Liver (tissue), 3 donors: ENCODE measurements at regions not wholly inside any gene's neighbourhood (a gene's known extent, or its start where the extent isn't known, plus 50 kb on each side); places are given as distances from the start of the nearest gene placed in this dataset.

Source experiments
- EGR1 ChIP-seq, 2 donors: IDR thresholded peaks; 2 replicates each; pipeline ENCODE4 v1.6.1; 2016 to 2018; ENCODE audit warnings: antibody characterized with exemption in 2 of 2, low read depth in 2 of 2
- FOXA1 ChIP-seq: IDR thresholded peaks from 2 replicates; pipeline ENCODE4 v1.6.1; 2016; ENCODE audit warnings: antibody characterized with exemption
- GABPA ChIP-seq, 2 donors: IDR thresholded peaks in 1 of 2; conservative IDR thresholded peaks in 1 of 2; 2 replicates each; pipeline ENCODE4 v1.6.1; 2016; ENCODE audit warnings: antibody characterized with exemption in 2 of 2, mild to moderate bottlenecking in 1 of 2, moderate library complexity in 1 of 2
- JUND ChIP-seq, 2 donors: IDR thresholded peaks; 2 replicates each; pipeline ENCODE4 v1.6.1; 2016; ENCODE audit warnings: antibody characterized with exemption in 2 of 2
- RAD21 ChIP-seq, 2 donors: IDR thresholded peaks; 2 replicates each; pipeline ENCODE4 v1.6.1; 2016; ENCODE audit warnings: antibody characterized with exemption in 2 of 2, mild to moderate bottlenecking in 2 of 2
- SP1 ChIP-seq: IDR thresholded peaks from 2 replicates; pipeline ENCODE4 v1.6.1; 2018; ENCODE audit warnings: antibody characterized with exemption, mild to moderate bottlenecking
- TAF1 ChIP-seq: conservative IDR thresholded peaks from 2 replicates; pipeline ENCODE4 v1.6.1; 2016; ENCODE audit warnings: antibody characterized with exemption, mild to moderate bottlenecking
- YY1 ChIP-seq: IDR thresholded peaks from 2 replicates; pipeline ENCODE4 v1.6.1; 2016; ENCODE audit warnings: antibody characterized with exemption, mild to moderate bottlenecking
- TF ChIP-seq, protein P1 (sequence below): fragments of 150-350 bp; IDR thresholded peaks from 2 replicates; pipeline ENCODE4 v1.5.1; 2017; ENCODE audit warnings: improper control_type of control experiment, low read depth, low read length; ENCODE audit not compliant: missing input control
- TF ChIP-seq, protein P2 (sequence below): IDR thresholded peaks from 2 replicates; pipeline ENCODE4 v1.6.1; 2016; ENCODE audit warnings: antibody characterized with exemption
- TF ChIP-seq, protein P3 (sequence below): IDR thresholded peaks from 2 replicates; pipeline ENCODE4 v1.6.1; 2016; ENCODE audit warnings: antibody characterized with exemption
- TF ChIP-seq, protein P4 (sequence below): IDR thresholded peaks from 2 replicates; pipeline ENCODE4 v1.6.1; 2016; ENCODE audit warnings: antibody characterized with exemption, mild to moderate bottlenecking
- donor health status: healthy.
- donor health status: healthy.

DNA sequence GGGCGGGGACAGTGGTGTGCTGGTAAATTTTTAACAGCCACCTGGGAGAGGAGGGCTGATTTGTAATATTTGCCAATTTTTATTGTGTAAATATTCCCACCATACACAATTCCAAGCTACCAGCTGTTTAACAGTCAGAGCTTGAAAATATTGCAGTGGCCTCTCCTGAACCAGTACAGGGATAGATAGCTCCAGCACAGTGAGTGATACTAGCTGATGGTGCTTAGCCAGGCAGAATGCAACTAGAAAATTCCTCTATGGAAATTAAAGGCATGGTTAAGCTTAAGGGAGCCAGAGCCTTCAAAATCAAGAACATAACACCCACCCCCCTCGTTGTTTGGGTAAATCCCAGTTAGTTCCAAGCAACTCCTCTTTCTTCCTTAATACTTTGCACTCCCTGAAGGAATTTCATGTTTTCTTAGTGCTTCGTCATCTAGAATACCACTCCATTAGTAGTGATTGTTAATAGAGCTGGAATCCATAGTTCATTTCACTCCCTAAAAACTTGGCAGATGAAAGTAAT is 96.6 kb downstream of the CYB561 start:
- TF ChIP-seq, protein P1, sequence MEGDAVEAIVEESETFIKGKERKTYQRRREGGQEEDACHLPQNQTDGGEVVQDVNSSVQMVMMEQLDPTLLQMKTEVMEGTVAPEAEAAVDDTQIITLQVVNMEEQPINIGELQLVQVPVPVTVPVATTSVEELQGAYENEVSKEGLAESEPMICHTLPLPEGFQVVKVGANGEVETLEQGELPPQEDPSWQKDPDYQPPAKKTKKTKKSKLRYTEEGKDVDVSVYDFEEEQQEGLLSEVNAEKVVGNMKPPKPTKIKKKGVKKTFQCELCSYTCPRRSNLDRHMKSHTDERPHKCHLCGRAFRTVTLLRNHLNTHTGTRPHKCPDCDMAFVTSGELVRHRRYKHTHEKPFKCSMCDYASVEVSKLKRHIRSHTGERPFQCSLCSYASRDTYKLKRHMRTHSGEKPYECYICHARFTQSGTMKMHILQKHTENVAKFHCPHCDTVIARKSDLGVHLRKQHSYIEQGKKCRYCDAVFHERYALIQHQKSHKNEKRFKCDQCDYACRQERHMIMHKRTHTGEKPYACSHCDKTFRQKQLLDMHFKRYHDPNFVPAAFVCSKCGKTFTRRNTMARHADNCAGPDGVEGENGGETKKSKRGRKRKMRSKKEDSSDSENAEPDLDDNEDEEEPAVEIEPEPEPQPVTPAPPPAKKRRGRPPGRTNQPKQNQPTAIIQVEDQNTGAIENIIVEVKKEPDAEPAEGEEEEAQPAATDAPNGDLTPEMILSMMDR: no peak
- TF ChIP-seq JUND (IDR thresholded peaks at IDR 0.05) (no peak), SP1 (no peak), TAF1 (no peak), GABPA (IDR thresholded peaks at IDR 0.05 in 1 of 2, conservative IDR thresholded peaks at IDR 0.05 in 1 of 2) (no peak), YY1 (no peak), RAD21 (IDR thresholded peaks at IDR 0.05) (no peak), FOXA1 (no peak), EGR1 (IDR thresholded peaks at IDR 0.05; ENCODE audit: low read depth in 2 of 2) (no peak)
- TF ChIP-seq, protein P2, sequence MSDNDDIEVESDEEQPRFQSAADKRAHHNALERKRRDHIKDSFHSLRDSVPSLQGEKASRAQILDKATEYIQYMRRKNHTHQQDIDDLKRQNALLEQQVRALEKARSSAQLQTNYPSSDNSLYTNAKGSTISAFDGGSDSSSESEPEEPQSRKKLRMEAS: no peak
- TF ChIP-seq, protein P3, sequence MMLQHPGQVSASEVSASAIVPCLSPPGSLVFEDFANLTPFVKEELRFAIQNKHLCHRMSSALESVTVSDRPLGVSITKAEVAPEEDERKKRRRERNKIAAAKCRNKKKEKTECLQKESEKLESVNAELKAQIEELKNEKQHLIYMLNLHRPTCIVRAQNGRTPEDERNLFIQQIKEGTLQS: no peak
- TF ChIP-seq, protein P4, sequence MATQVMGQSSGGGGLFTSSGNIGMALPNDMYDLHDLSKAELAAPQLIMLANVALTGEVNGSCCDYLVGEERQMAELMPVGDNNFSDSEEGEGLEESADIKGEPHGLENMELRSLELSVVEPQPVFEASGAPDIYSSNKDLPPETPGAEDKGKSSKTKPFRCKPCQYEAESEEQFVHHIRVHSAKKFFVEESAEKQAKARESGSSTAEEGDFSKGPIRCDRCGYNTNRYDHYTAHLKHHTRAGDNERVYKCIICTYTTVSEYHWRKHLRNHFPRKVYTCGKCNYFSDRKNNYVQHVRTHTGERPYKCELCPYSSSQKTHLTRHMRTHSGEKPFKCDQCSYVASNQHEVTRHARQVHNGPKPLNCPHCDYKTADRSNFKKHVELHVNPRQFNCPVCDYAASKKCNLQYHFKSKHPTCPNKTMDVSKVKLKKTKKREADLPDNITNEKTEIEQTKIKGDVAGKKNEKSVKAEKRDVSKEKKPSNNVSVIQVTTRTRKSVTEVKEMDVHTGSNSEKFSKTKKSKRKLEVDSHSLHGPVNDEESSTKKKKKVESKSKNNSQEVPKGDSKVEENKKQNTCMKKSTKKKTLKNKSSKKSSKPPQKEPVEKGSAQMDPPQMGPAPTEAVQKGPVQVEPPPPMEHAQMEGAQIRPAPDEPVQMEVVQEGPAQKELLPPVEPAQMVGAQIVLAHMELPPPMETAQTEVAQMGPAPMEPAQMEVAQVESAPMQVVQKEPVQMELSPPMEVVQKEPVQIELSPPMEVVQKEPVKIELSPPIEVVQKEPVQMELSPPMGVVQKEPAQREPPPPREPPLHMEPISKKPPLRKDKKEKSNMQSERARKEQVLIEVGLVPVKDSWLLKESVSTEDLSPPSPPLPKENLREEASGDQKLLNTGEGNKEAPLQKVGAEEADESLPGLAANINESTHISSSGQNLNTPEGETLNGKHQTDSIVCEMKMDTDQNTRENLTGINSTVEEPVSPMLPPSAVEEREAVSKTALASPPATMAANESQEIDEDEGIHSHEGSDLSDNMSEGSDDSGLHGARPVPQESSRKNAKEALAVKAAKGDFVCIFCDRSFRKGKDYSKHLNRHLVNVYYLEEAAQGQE: no peak
